Panc1 (cell line): ENCODE measurements at regions not wholly inside any gene's neighbourhood (a gene's known extent, or its start where the extent isn't known, plus 50 kb on each side); places are given as distances from the start of the nearest gene placed in this dataset.

Source experiments
- ATAC-seq: fragments of 200-7000 bp; cut with Tn5 transposase; 2 replicates; pipeline ENCODE4 v1.9.1; 2020; ENCODE audit warnings: mild to moderate bottlenecking, moderate library complexity
- BruUV-seq: library from RNA; stranded (reverse); fragments of 400-500 nt; replicated peaks from 2 replicates; lab custom pipeline; 2021; lab: Mats Ljungman, UMichigan
- CTCF ChIA-PET: fragments of 300-600 bp; sonication (Branson Sonifier 250); formaldehyde crosslinking; loops from one replicate; lab custom pipeline; 2022; ENCODE audit warnings: antibody characterized with exemption; lab: Charles Lee
- POLR2A ChIA-PET: fragments of 300-600 bp; sonication (Branson Sonifier 250); formaldehyde crosslinking; loops from one replicate; lab custom pipeline; 2022; ENCODE audit warnings: antibody characterized with exemption; lab: Charles Lee
- DNase-seq: peaks from one replicate; pipeline ENCODE4 v3.0.0-alpha.2; 2010; ENCODE audit warnings: low read depth, low spot score
- H3K27ac ChIP-seq: 2 replicates; pipeline ENCODE4 v1.5.1; 2011; ENCODE audit warnings: mild to moderate bottlenecking, low read length, inconsistent platforms
- H3K27me3 ChIP-seq: fragments of 200-500 bp; sonication (Bioruptor generic); 2 replicates; pipeline ENCODE4 v1.6.0; 2014; ENCODE audit warnings: low read length, inconsistent platforms; ENCODE audit not compliant: control insufficient read depth, insufficient read depth
- H3K36me3 ChIP-seq: fragments of 200-500 bp; sonication (Bioruptor generic); 2 replicates; pipeline ENCODE4 v1.5.1; 2014; ENCODE audit warnings: inconsistent platforms, mild to moderate bottlenecking, low read length, moderate library complexity; ENCODE audit not compliant: control insufficient read depth, insufficient read depth
- H3K4me1 ChIP-seq: 2 replicates; pipeline ENCODE4 v1.5.1; 2011; ENCODE audit warnings: inconsistent platforms, mild to moderate bottlenecking, low read length, moderate library complexity; ENCODE audit not compliant: control insufficient read depth, insufficient read depth
- H3K4me3 ChIP-seq, 2 experiments: 2 replicates each; pipeline ENCODE4 v1.5.1; 2011 to 2012; ENCODE audit warnings: low read depth in 2 of 2, low read length in 2 of 2, mild to moderate bottlenecking in 2 of 2, inconsistent platforms in 1 of 2, moderate library complexity in 1 of 2
- H3K9me3 ChIP-seq: fragments of 200-500 bp; sonication (Bioruptor generic); 2 replicates; pipeline ENCODE4 v1.5.1; 2014; ENCODE audit warnings: low read depth, mild to moderate bottlenecking, inconsistent platforms, low read length, moderate library complexity; ENCODE audit not compliant: control insufficient read depth, insufficient read depth
- CTCF ChIP-seq: fragments of 450-650 bp; IDR thresholded peaks from 2 replicates; pipeline ENCODE4 v1.5.1; 2017; ENCODE audit warnings: mild to moderate bottlenecking
- POLR2AphosphoS5 ChIP-seq: IDR thresholded peaks from 2 replicates; pipeline ENCODE4 v1.6.1; 2012; ENCODE audit warnings: mild to moderate bottlenecking, low read depth, low read length, moderate library complexity
- REST ChIP-seq, 2 experiments: IDR thresholded peaks; 2 replicates each; pipeline ENCODE4 v1.6.1; 2011 to 2012; ENCODE audit warnings: low read depth in 2 of 2, control low read depth in 1 of 2, low read length in 1 of 2, mild to moderate bottlenecking in 1 of 2, moderate library complexity in 1 of 2; ENCODE audit not compliant: insufficient read depth in 1 of 2
- SIN3A ChIP-seq: IDR thresholded peaks from 2 replicates; pipeline ENCODE4 v1.6.1; 2012; ENCODE audit warnings: low read depth, mild to moderate bottlenecking, low read length, moderate library complexity, borderline replicate concordance; ENCODE audit not compliant: insufficient read depth
- TCF7L2 ChIP-seq: IDR thresholded peaks from 2 replicates; pipeline ENCODE4 v1.6.1; 2011; ENCODE audit warnings: mild to moderate bottlenecking, low read depth, low read length, inconsistent platforms
- in situ Hi-C: cut with HindIII; loops from 2 replicates; pipeline ENCODE4 v1.10.0; 2016; ENCODE audit warnings: low sequenced_read_pairs, low pct_unique_long_range_greater_than_20kb
- intact Hi-C: fragments of 100-400 bp; cut with micrococcal nuclease; formaldehyde crosslinking; loops from one replicate; pipeline ENCODE4 v1.10.0; 2022; ENCODE audit not compliant: unreplicated experiment

GRCh38 chr12:84599539-84599938, 313.1 kb downstream of the SLC6A15 start:
- POLR2A ChIA-PET: no interaction called here
- Histone ChIP-seq H3K36me3 (no peaks in the 10 kb centered on the region), H3K4me3 (no peak overlapping the region), H3K9me3 (no peaks in the 10 kb centered on the region), H3K4me1 (no peaks in the 10 kb centered on the region), H3K27me3 (no peaks in the 10 kb centered on the region), H3K27ac (no peak overlapping the region)
- DNase-seq (peak; percentile 46), ATAC-seq (no peak)
- BruUV-seq: no TSS peak
- TF ChIP-seq TCF7L2 (no peak), SIN3A (no peak), REST (IDR thresholded peaks at IDR 0.05; ENCODE audit: insufficient read depth in 1 of 2, low read depth in 2 of 2, low read length in 1 of 2) (no peak), CTCF (no peak), POLR2AphosphoS5 (no peak)
- CTCF ChIA-PET: no interaction called here
- intact Hi-C loops (no loop called here), in situ Hi-C loops (no loop called here)

- Histone ChIP-seq H3K27me3 (no peaks in the 10 kb centered on the region), H3K4me3 (no peak overlapping the region), H3K27ac (peak overlapping the region; percentile 48; the same call in 1 of the 2 replicates), H3K9me3 (no peaks in the 10 kb centered on the region), H3K36me3 (no peaks in the 10 kb centered on the region), H3K4me1 (no peaks in the 10 kb centered on the region)
- in situ Hi-C loops: no loop called here
- ChIA-PET POLR2A (no interaction called here), CTCF (no interaction called here)
- intact Hi-C loops: no loop called here
- no peak for ATAC-seq
- no peak for DNase-seq
- BruUV-seq: no TSS peak
- TF ChIP-seq REST (IDR thresholded peaks at IDR 0.05; ENCODE audit: insufficient read depth in 1 of 2, low read depth in 2 of 2, low read length in 1 of 2): no peak
- TF ChIP-seq POLR2AphosphoS5: no peak
- TF ChIP-seq CTCF: no peak
- TF ChIP-seq SIN3A: no peak
- TF ChIP-seq TCF7L2: no peak
Measured at GRCh38 chr12:84596266-84596665, 316.3 kb downstream of the SLC6A15 start.
